Astrocyte (in vitro differentiated cells and primary cell): ENCODE measurements at regions not wholly inside any gene's neighbourhood (a gene's known extent, or its start where the extent isn't known, plus 50 kb on each side); places are given as distances from the start of the nearest gene placed in this dataset.

Experiments
- DNase-seq: peaks from one replicate; pipeline ENCODE4 v3.0.0-alpha.2; 2010; ENCODE audit warnings: low read depth
- FAIRE-seq: peaks from 2 replicates; lab custom pipeline; 2011; peaks lifted over from hg19 to GRCh38; lab: Jason Lieb, UNC
- H2AFZ ChIP-seq: 2 replicates; pipeline ENCODE4 v1.6.0; 2012; ENCODE audit warnings: low read depth, low read length, inconsistent platforms
- H3K27ac ChIP-seq: 2 replicates; pipeline ENCODE4 v1.5.1; 2011; ENCODE audit warnings: low read depth, low read length, inconsistent platforms
- H3K27me3 ChIP-seq: 2 replicates; pipeline ENCODE4 v1.6.0; 2011; ENCODE audit warnings: low read length, inconsistent platforms; ENCODE audit not compliant: insufficient read depth
- H3K36me3 ChIP-seq: 2 replicates; pipeline ENCODE4 v1.5.1; 2011; ENCODE audit warnings: low read length, inconsistent platforms; ENCODE audit not compliant: insufficient read depth
- H3K4me1 ChIP-seq: 2 replicates; pipeline ENCODE4 v1.5.1; 2011; ENCODE audit warnings: low read length, inconsistent platforms; ENCODE audit not compliant: insufficient read depth
- H3K4me2 ChIP-seq: 2 replicates; pipeline ENCODE4 v1.6.0; 2012; ENCODE audit warnings: low read length, inconsistent platforms
- H3K4me3 ChIP-seq: 2 replicates; pipeline ENCODE4 v1.5.1; 2011; ENCODE audit warnings: low read depth, mild to moderate bottlenecking, low read length, inconsistent platforms; ENCODE audit not compliant: insufficient read depth
- H3K79me2 ChIP-seq: 2 replicates; pipeline ENCODE4 v1.6.0; 2012; ENCODE audit warnings: mild to moderate bottlenecking, low read length, inconsistent platforms; ENCODE audit not compliant: insufficient read depth
- H3K9ac ChIP-seq: 2 replicates; pipeline ENCODE4 v1.6.0; 2012; ENCODE audit warnings: mild to moderate bottlenecking, low read length, inconsistent platforms
- H3K9me3 ChIP-seq: 2 replicates; pipeline ENCODE4 v1.5.1; 2012; ENCODE audit warnings: low read depth, mild to moderate bottlenecking, low read length, inconsistent platforms; ENCODE audit not compliant: insufficient read depth
- H4K20me1 ChIP-seq: 2 replicates; pipeline ENCODE4 v1.6.0; 2012; ENCODE audit warnings: low read length, inconsistent platforms; ENCODE audit not compliant: insufficient read depth
- H3K27ac Mint-ChIP-seq: one replicate; pipeline ENCODE4 v1.8.0; 2021; ENCODE audit warnings: mild to moderate bottlenecking, mixed read lengths; ENCODE audit not compliant: unreplicated experiment
- H3K27me3 Mint-ChIP-seq: one replicate; pipeline ENCODE4 v1.8.0; 2021; ENCODE audit warnings: low read depth, mixed read lengths; ENCODE audit not compliant: unreplicated experiment
- H3K36me3 Mint-ChIP-seq: one replicate; pipeline ENCODE4 v1.8.0; 2021; ENCODE audit warnings: low read depth, mixed read lengths; ENCODE audit not compliant: unreplicated experiment
- H3K4me1 Mint-ChIP-seq: one replicate; pipeline ENCODE4 v1.8.0; 2021; ENCODE audit warnings: low read depth, mixed read lengths; ENCODE audit not compliant: unreplicated experiment
- H3K4me3 Mint-ChIP-seq: one replicate; pipeline ENCODE4 v1.8.0; 2021; ENCODE audit warnings: mild to moderate bottlenecking, moderate library complexity, mixed read lengths; ENCODE audit not compliant: unreplicated experiment
- H3K9me3 Mint-ChIP-seq: one replicate; pipeline ENCODE4 v1.8.0; 2021; ENCODE audit warnings: mild to moderate bottlenecking, mixed read lengths; ENCODE audit not compliant: unreplicated experiment
- CTCF ChIP-seq: IDR thresholded peaks from 2 replicates; pipeline ENCODE4 v1.5.1; 2011; ENCODE audit warnings: low read depth, mild to moderate bottlenecking, inconsistent platforms, low read length, moderate library complexity; ENCODE audit not compliant: insufficient read depth
- EZH2 ChIP-seq: IDR thresholded peaks from 2 replicates; pipeline ENCODE4 v1.6.1; 2012; ENCODE audit warnings: mild to moderate bottlenecking, low read length, inconsistent platforms; ENCODE audit not compliant: insufficient read depth

- H3K36me3 ChIP-seq = no peaks in the 10 kb centered on the region
- H3K4me2 ChIP-seq = no peak overlapping the region
- H3K4me3 ChIP-seq = no peak overlapping the region
- peak overlapping the region; percentile 53 for H3K27ac Mint-ChIP-seq
- peaks cover 9% of the 10 kb centered on the region for H3K4me1 Mint-ChIP-seq
- H3K9me3 Mint-ChIP-seq = no peaks in the 10 kb centered on the region
- H3K27me3 ChIP-seq = no peaks in the 10 kb centered on the region
- H3K4me3 Mint-ChIP-seq = no peak overlapping the region
- H3K79me2 ChIP-seq = no peaks in the 10 kb centered on the region
- no peaks in the 10 kb centered on the region for H4K20me1 ChIP-seq
- H3K36me3 Mint-ChIP-seq = no peaks in the 10 kb centered on the region
- H2AFZ ChIP-seq = no peak overlapping the region
- H3K27ac ChIP-seq = no peak overlapping the region
- DNase-seq (no peak), FAIRE-seq (no peak)
- H3K4me1 ChIP-seq = peaks cover 20% of the 10 kb centered on the region
- TF ChIP-seq EZH2 (no peak), CTCF (no peak)
- H3K9ac ChIP-seq = no peak overlapping the region
- H3K9me3 ChIP-seq = no peaks in the 10 kb centered on the region
- no peaks in the 10 kb centered on the region for H3K27me3 Mint-ChIP-seq
Observed at GRCh38 chr3:102162251-102162650, 272.6 kb upstream of the ZPLD1 start.

- peak; percentile 13 for FAIRE-seq
- Histone ChIP-seq H3K9me3 (no peaks in the 10 kb centered on the region), H3K27ac (peak overlapping the region; percentile 51)
Observed at GRCh38 chr3:102163039-102163817, 271.6 kb upstream of the ZPLD1 start.

More at GRCh38 chr3:102163039-102163817, 271.6 kb upstream of the ZPLD1 start:
- Histone ChIP-seq H3K27me3 (no peaks in the 10 kb centered on the region), H3K4me3 (no peak overlapping the region), H3K36me3 (no peaks in the 10 kb centered on the region), H3K79me2 (no peaks in the 10 kb centered on the region), H3K4me2 (peak overlapping the region; percentile 6), H4K20me1 (no peaks in the 10 kb centered on the region), H2AFZ (no peak overlapping the region), H3K9ac (peak overlapping the region; percentile 63), H3K4me1 (peaks cover 20% of the 10 kb centered on the region)
- TF ChIP-seq CTCF (no peak), EZH2 (no peak)
- DNase-seq = peak; percentile 73
- H3K36me3 Mint-ChIP-seq = no peaks in the 10 kb centered on the region
- H3K9me3 Mint-ChIP-seq = no peaks in the 10 kb centered on the region
- H3K4me3 Mint-ChIP-seq = no peak overlapping the region
- no peak overlapping the region for H3K27ac Mint-ChIP-seq
- no peaks in the 10 kb centered on the region for H3K27me3 Mint-ChIP-seq
- H3K4me1 Mint-ChIP-seq = peaks cover 9% of the 10 kb centered on the region
